HEK293T (cell line): ENCODE measurements at regions not wholly inside any gene's neighbourhood (a gene's known extent, or its start where the extent isn't known, plus 50 kb on each side); places are given as distances from the start of the nearest gene placed in this dataset.

Experiments used
- ARNT ChIP-seq: fragments of 450-650 bp; IDR thresholded peaks from 2 replicates; pipeline ENCODE4 v1.6.1; 2017; ENCODE audit warnings: mild to moderate bottlenecking
- BHLHE40 ChIP-seq: fragments of 450-650 bp; IDR thresholded peaks from 2 replicates; pipeline ENCODE4 v1.6.1; 2016; ENCODE audit warnings: mild to moderate bottlenecking, moderate library complexity, borderline replicate concordance
- ELF4 ChIP-seq: fragments of 450-650 bp; IDR thresholded peaks from 2 replicates; pipeline ENCODE4 v1.6.1; 2017; ENCODE audit warnings: antibody characterized with exemption
- FOXA1 ChIP-seq: fragments of 450-650 bp; IDR thresholded peaks from 2 replicates; pipeline ENCODE4 v1.6.1; 2016; ENCODE audit warnings: mild to moderate bottlenecking
- FOXK2 ChIP-seq: fragments of 450-650 bp; IDR thresholded peaks from 2 replicates; pipeline ENCODE4 v1.6.1; 2016; ENCODE audit warnings: mild to moderate bottlenecking
- SP1 ChIP-seq: fragments of 450-650 bp; IDR thresholded peaks from 2 replicates; pipeline ENCODE4 v1.6.1; 2017
- SUZ12 ChIP-seq: fragments of 450-650 bp; IDR thresholded peaks from 2 replicates; pipeline ENCODE4 v1.6.1; 2016; ENCODE audit warnings: mild to moderate bottlenecking
- TARDBP ChIP-seq: fragments of 450-650 bp; IDR thresholded peaks from 2 replicates; pipeline ENCODE4 v1.6.1; 2016
- ZNF384 ChIP-seq: fragments of 450-650 bp; IDR thresholded peaks from 2 replicates; pipeline ENCODE4 v1.6.1; 2016

- TF ChIP-seq ELF4: no peak
- TF ChIP-seq ARNT: no peak
- no peak for TF ChIP-seq ZNF384
- no peak for TF ChIP-seq SP1
- no peak for TF ChIP-seq FOXK2
- TF ChIP-seq SUZ12: no peak
- TF ChIP-seq FOXA1: no peak
- TF ChIP-seq TARDBP: no peak
- TF ChIP-seq BHLHE40: no peak
Measured at GRCh38 chr17:33837281-33837680, 417.8 kb upstream of the CCL2 start.
